Right lobe of liver (tissue), 6 donors: ENCODE measurements at regions not wholly inside any gene's neighbourhood (a gene's known extent, or its start where the extent isn't known, plus 50 kb on each side); places are given as distances from the start of the nearest gene placed in this dataset.
A peak's percentile ranks its signal among the peaks of the same experiment; 100 is the strongest.
"Not testable (repeated sequence)": the region's sequence is repeated elsewhere in the genome, so short reads cannot be mapped to it uniquely, and the experiment has no call there.

ENCODE experiments used
- ATAC-seq, 4 donors: fragments of 200-7000 bp; cut with Tn5 transposase; one replicate each; pipeline ENCODE4 v1.9.1; 2020; ENCODE audit warnings: mild to moderate bottlenecking in 4 of 4, moderate library complexity in 4 of 4
- DNase-seq, 3 donors: peaks; one replicate each; pipeline ENCODE4 v3.0.0-alpha.2; 2020
- H3K27ac ChIP-seq, 3 donors: fragments of 200-600 bp; one replicate each; pipeline ENCODE4 v1.8.0; 2022
- H3K27me3 ChIP-seq, 2 donors: fragments of 200-600 bp; one replicate each; pipeline ENCODE4 v1.8.0; 2022
- H3K36me3 ChIP-seq, 4 donors: fragments of 200-600 bp; sonication (generic) in 1 of 4; one replicate each; pipeline versions ENCODE4 v1.5.1 to v1.8.0; 2017 to 2022; ENCODE audit warnings: control low read depth in 1 of 4
- H3K4me1 ChIP-seq, 4 donors: fragments of 200-600 bp; sonication (generic) in 1 of 4; one replicate each; pipeline versions ENCODE4 v1.5.1 to v1.8.0; 2017 to 2022; ENCODE audit warnings: control low read depth in 1 of 4
- H3K4me3 ChIP-seq, 3 donors: fragments of 200-600 bp; one replicate each; pipeline ENCODE4 v1.8.0; 2022
- H3K9me3 ChIP-seq, 4 donors: fragments of 200-600 bp; sonication (generic) in 1 of 4; one replicate each; pipeline versions ENCODE4 v1.5.1 to v1.8.0; 2017 to 2022; ENCODE audit warnings: control low read depth in 1 of 4
- WGBS: methylation state at CpG from one replicate; pipeline ENCODE4 v1.1.6; 2018; ENCODE audit warnings: low coverage, low lambda C conversion rate; ENCODE audit not compliant: insufficient coverage; ENCODE audit errors: missing lambda C conversion rate; 5-methylcytosine and 5-hydroxymethylcytosine counted together
- intact Hi-C, 2 donors: fragments of 100-400 bp; cut with DNase I; formaldehyde crosslinking; loops; one replicate each; pipeline versions ENCODE4 v1.11.2 to v1.14.1; 2022
- donor health status: DM: no; HTN: yes; CAD: no.
- donor health status: DM: no; HTN: no; CAD: no.
- donor health status: DM: no; HTN: no; CAD: no.
- donor health status: DM: no; HTN: yes; CAD: no.
- donor health status: DM: no; HTN: yes; CAD: no.

- intact Hi-C loops, H3K4me3 ChIP-seq, ATAC-seq, H3K27me3 ChIP-seq, DNase-seq, H3K4me1 ChIP-seq, H3K27ac ChIP-seq, H3K9me3 ChIP-seq, H3K36me3 ChIP-seq: not testable (repeated sequence)
- WGBS = 53% methylated on average over 4 of the region's 4 CpGs
Observed at GRCh38 chr9:41042111-41042510, 86.4 kb downstream of the FOXD4L6 start.

GRCh38 chr9:41040705-41041342 lies 87.7 kb downstream of the FOXD4L6 start:
- DNase-seq, ATAC-seq, intact Hi-C loops: not testable (repeated sequence)

GRCh38 chr9:41035276-41035675 lies 93.2 kb downstream of the FOXD4L6 start:
- H3K9me3 ChIP-seq, H3K4me1 ChIP-seq, H3K36me3 ChIP-seq, DNase-seq, intact Hi-C loops, H3K27ac ChIP-seq, H3K4me3 ChIP-seq, H3K27me3 ChIP-seq, ATAC-seq: not testable (repeated sequence)
- WGBS = 73% methylated on average over 1 of the region's 1 CpG

More at GRCh38 chr9:41040705-41041342, 87.7 kb downstream of the FOXD4L6 start:
- not testable (repeated sequence) for H3K36me3 ChIP-seq, H3K27me3 ChIP-seq, H3K4me3 ChIP-seq, H3K9me3 ChIP-seq, H3K27ac ChIP-seq, H3K4me1 ChIP-seq

GRCh38 chr9:41034699-41035197 lies 93.7 kb downstream of the FOXD4L6 start:
- DNase-seq, ATAC-seq, H3K36me3 ChIP-seq, intact Hi-C loops, H3K27me3 ChIP-seq, H3K4me1 ChIP-seq, H3K4me3 ChIP-seq, H3K27ac ChIP-seq, H3K9me3 ChIP-seq: not testable (repeated sequence)
- 82% methylated on average over 1 of the region's 1 CpG for WGBS

- H3K9me3 ChIP-seq, DNase-seq, H3K27me3 ChIP-seq, H3K4me1 ChIP-seq, intact Hi-C loops, H3K4me3 ChIP-seq, H3K27ac ChIP-seq, H3K36me3 ChIP-seq, ATAC-seq: not testable (repeated sequence)
- 83% methylated on average over 4 of the region's 4 CpGs for WGBS
Observed at GRCh38 chr9:41033877-41034276, 94.6 kb downstream of the FOXD4L6 start.

DNA sequence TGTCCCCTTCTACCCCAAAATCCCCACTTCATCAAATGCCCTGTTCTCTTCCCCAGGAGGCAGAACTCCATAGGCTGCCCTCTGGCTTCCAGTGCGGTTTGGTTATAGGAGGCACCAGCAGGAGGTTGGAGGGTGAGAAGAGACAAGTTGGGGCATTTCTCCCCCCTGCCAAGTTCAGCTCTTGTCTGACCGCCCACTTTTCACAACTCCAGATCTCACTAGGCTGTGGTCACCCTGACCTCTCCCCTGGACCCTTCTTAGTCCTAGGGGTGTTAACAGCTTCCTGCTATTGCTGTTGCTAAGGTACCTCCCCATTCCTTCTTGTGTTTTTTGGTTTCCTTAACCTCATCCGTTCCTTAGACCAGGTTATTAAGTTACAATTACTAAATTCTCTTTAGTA lies 95.1 kb downstream of the FOXD4L6 start:
- H3K27ac ChIP-seq, H3K4me1 ChIP-seq, intact Hi-C loops, H3K9me3 ChIP-seq, H3K4me3 ChIP-seq, H3K36me3 ChIP-seq, H3K27me3 ChIP-seq, DNase-seq: not testable (repeated sequence)
- peak in 3 of 4 donors; percentile 11 to 43 (median 37) for ATAC-seq
- 71% methylated on average over 2 of the region's 3 CpGs for WGBS

DNA sequence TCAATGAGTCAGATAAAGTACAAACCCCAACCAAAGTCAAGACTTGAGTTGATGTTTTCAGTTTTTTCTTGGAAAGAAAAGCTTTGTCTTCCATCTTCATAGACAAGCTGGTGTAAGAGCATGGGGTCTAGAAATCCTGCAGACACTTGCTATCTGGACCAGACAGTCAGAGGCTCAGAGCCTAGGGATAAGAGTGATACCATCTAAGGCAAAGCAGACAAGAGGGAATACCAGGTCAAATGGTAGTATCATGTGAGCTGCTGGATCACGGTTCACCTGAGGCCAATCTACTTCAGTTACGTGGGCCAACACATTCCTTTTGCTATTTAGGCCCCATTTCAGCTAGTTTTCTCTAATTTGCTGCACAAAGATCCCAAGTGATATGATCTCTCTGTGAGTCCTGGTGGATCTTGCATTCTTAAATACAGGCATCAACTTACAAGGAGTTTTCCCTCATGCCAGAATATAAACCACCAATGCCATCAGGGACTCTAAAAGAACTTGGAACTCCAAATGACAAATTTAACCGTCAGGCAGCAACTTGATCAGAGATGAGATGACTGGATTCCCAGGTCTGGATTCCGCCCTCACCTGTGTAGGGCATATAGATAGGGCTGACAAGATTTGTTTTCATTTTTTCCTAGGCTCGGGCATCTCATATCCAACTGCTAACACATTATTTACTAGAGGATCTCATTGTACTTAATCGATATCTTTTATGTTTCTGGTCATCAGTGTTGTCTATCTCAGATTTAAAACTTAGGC lies 101.4 kb downstream of the FOXD4L6 start:
- H3K4me3 ChIP-seq, H3K27ac ChIP-seq, intact Hi-C loops, H3K27me3 ChIP-seq, H3K9me3 ChIP-seq, DNase-seq, H3K36me3 ChIP-seq, H3K4me1 ChIP-seq: not testable (repeated sequence)
- WGBS = 82% methylated on average over 6 of the region's 6 CpGs
- ATAC-seq = peak in 1 of 4 donors; percentile 19

GRCh38 chr9:41022365-41022764 lies 106.1 kb downstream of the FOXD4L6 start:
- 90% methylated on average over 2 of the region's 4 CpGs for WGBS
- intact Hi-C loops, H3K4me3 ChIP-seq, H3K9me3 ChIP-seq, DNase-seq, H3K4me1 ChIP-seq, H3K36me3 ChIP-seq, H3K27ac ChIP-seq, H3K27me3 ChIP-seq, ATAC-seq: not testable (repeated sequence)

DNA sequence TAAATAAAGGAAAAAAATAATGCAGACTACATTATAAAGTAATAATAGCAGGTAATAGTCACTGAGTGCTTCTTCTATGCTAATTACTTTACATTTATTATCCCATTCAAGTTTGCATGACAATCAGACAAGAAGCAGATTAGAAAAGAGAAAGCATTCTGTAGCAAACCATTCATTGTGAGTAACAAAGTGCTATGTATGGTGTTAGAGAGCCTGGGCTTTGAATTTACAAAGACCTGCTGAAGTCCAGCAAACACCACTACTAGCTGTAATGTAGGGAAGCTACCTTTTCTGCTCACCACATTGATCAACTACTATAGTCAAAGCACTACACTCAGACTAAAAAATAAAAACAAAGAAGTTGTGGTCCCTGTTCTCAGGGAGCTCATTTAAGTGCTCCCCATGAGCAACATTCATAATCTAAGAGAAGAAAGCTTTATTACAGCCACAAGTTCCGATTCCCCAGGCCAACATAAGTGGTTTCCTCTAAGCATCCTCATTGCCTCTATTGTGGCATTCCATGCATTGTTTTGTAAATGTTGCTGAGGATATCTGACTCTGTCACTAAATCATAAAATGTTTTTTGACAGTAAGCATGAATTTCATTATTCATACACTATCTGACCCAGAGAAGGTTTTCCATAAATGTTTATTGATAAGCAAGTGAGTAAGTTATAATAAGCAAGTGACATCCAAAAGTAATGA lies 108.5 kb downstream of the FOXD4L6 start:
- ATAC-seq, intact Hi-C loops, H3K36me3 ChIP-seq, DNase-seq, H3K4me1 ChIP-seq, H3K4me3 ChIP-seq, H3K27me3 ChIP-seq, H3K9me3 ChIP-seq, H3K27ac ChIP-seq: not testable (repeated sequence)
- WGBS = 94% methylated on average over 1 of the region's 1 CpG

DNA sequence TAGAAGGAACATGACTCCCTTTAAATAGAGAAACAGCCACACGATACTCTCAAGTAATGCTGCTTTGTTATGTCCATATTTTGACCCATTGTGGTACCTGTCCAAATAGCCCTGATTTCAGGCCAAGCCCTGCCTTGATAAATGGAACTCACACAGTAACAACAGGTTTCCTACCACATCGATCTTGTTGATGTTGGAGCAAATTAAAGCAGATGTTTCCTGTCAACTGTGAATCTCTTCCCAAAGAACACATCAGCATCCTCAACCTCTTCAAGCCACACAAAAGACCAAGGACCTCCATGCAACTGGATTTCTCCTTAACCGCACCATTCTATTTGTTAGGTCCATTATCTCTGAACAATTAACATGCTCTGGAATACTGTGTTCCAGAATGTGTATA lies 109.5 kb downstream of the FOXD4L6 start:
- DNase-seq, H3K9me3 ChIP-seq, H3K4me1 ChIP-seq, H3K27me3 ChIP-seq, H3K27ac ChIP-seq, ATAC-seq, H3K36me3 ChIP-seq, intact Hi-C loops, H3K4me3 ChIP-seq: not testable (repeated sequence)
- 92% methylated on average over 3 of the region's 3 CpGs for WGBS

DNA sequence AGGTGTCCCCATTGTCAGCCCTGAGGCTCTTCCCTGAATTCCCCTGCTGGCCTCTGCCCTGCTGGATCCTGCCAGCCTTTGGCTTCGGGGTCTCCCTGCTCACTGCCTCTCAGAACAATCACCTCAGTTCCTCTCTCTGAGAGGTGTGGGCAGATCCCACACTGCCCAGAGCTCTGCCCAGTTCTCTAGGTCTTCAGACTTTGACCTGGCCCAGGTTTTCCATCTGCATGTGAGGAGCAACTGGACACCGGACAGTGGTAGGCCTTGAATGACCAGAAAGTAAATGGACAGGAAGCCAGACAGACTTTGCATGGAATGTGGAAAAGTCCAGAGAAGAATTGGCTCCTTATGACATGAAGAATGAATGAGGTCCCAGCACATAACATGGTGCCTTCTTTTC lies 111.8 kb downstream of the FOXD4L6 start:
- H3K4me1 ChIP-seq, H3K9me3 ChIP-seq, H3K27ac ChIP-seq, intact Hi-C loops, H3K36me3 ChIP-seq, DNase-seq, H3K4me3 ChIP-seq, H3K27me3 ChIP-seq: not testable (repeated sequence)
- no CpG with 5 or more reads among the region's 2 CpGs for WGBS
- peak; percentile 73 to 87 (median 78) for ATAC-seq
